HCT116 (cell line): ENCODE measurements at regions not wholly inside any gene's neighbourhood (a gene's known extent, or its start where the extent isn't known, plus 50 kb on each side); places are given as distances from the start of the nearest gene placed in this dataset.
A peak's percentile ranks its signal among the peaks of the same experiment; 100 is the strongest.

Experiments
- ATAC-seq: fragments of 200-7000 bp; cut with Tn5 transposase; 2 replicates; pipeline ENCODE4 v1.9.1; 2020; ENCODE audit warnings: mild to moderate bottlenecking, moderate library complexity
- BruUV-seq: library from RNA; stranded (reverse); fragments of 400-500 nt; replicated peaks from 2 replicates; lab custom pipeline; 2021; lab: Mats Ljungman, UMichigan
- CTCF ChIA-PET: fragments of 300-600 bp; sonication (Branson Sonifier 250); formaldehyde crosslinking; loops from one replicate; lab custom pipeline; 2021; ENCODE audit warnings: antibody characterized with exemption; lab: Charles Lee
- POLR2A ChIA-PET: fragments of 300-600, 350-600 bp; sonication (Branson Sonifier 250); formaldehyde crosslinking; loops from one replicate; lab custom pipeline; 2021; ENCODE audit warnings: antibody characterized with exemption; lab: Charles Lee
- RAD21 ChIA-PET, 2 experiments: fragments of 300-600 bp; sonication (Branson Sonifier 250); formaldehyde crosslinking; loops; one replicate each; lab custom pipeline; 2023; ENCODE audit warnings: low total read pairs in 2 of 2; ENCODE audit not compliant: uncharacterized antibody in 2 of 2, unreplicated experiment in 2 of 2, low non-redundant PET in 1 of 2; lab: Charles Lee
- DNase-seq: peaks from one replicate; pipeline ENCODE4 v3.0.0-alpha.2; 2010; ENCODE audit warnings: low read depth, low spot score
- H2AFZ ChIP-seq: fragments of 200-600 bp; shearing (Covaris generic), sonication (generic); 2 replicates; pipeline ENCODE4 v1.6.1; 2017; ENCODE audit warnings: low read depth, mixed run types, mixed read lengths, antibody characterized with exemption, low read length; ENCODE audit not compliant: poor library complexity, severe bottlenecking
- H3K27ac ChIP-seq: 2 replicates; pipeline ENCODE4 v1.5.1; 2012; ENCODE audit warnings: low read depth, low read length
- H3K27me3 ChIP-seq: fragments of 200-600 bp; sonication (generic); 2 replicates; pipeline ENCODE4 v1.6.1; 2016; ENCODE audit warnings: mixed run types, low read length, mixed read lengths; ENCODE audit not compliant: insufficient read depth
- H3K36me3 ChIP-seq, 2 experiments: fragments of 200-500 bp in 1 of 2; fragments of 200-600 bp in 1 of 2; sonication (Bioruptor generic) in 1 of 2; sonication (generic) in 1 of 2; 2 replicates each; pipeline versions ENCODE4 v1.5.1 to v1.6.1; 2014 to 2016; ENCODE audit warnings: low read length in 2 of 2, inconsistent platforms in 1 of 2, mixed read lengths in 1 of 2, mixed run types in 1 of 2; ENCODE audit not compliant: insufficient read depth in 2 of 2, control insufficient read depth in 1 of 2
- H3K4me1 ChIP-seq, 2 experiments: fragments of 200-600 bp in 1 of 2; sonication (generic) in 1 of 2; 2 replicates each; pipeline versions ENCODE4 v1.5.1 to v1.6.1; 2012 to 2017; ENCODE audit warnings: low read length in 2 of 2, inconsistent platforms in 1 of 2, mild to moderate bottlenecking in 1 of 2, mixed read lengths in 1 of 2, mixed run types in 1 of 2, moderate library complexity in 1 of 2; ENCODE audit not compliant: insufficient read depth in 2 of 2, control insufficient read depth in 1 of 2
- H3K4me2 ChIP-seq: fragments of 200-600 bp; sonication (generic); 2 replicates; pipeline ENCODE4 v1.6.1; 2017; ENCODE audit warnings: mixed run types, low read length, mixed read lengths
- H3K4me3 ChIP-seq, 2 experiments: fragments of 200-600 bp in 1 of 2; sonication (generic) in 1 of 2; replicated peaks in 1 of 2; 2 replicates each; pipeline ENCODE4 v1.5.1; 2011 to 2016; ENCODE audit warnings: low read length in 2 of 2, control low read depth in 1 of 2, low read depth in 1 of 2, mild to moderate bottlenecking in 1 of 2, mixed read lengths in 1 of 2, mixed run types in 1 of 2
- H3K79me2 ChIP-seq: fragments of 200-600 bp; sonication (generic); 2 replicates; pipeline ENCODE4 v1.6.1; 2017; ENCODE audit warnings: mild to moderate bottlenecking, mixed run types, low read length, moderate library complexity, mixed read lengths; ENCODE audit not compliant: insufficient read depth
- H3K9ac ChIP-seq: fragments of 200-600 bp; sonication (generic); 2 replicates; pipeline ENCODE4 v1.6.1; 2016; ENCODE audit warnings: low read length, mixed read lengths
- H3K9me2 ChIP-seq: fragments of 200-600 bp; sonication (generic), shearing (Covaris generic); 2 replicates; pipeline ENCODE4 v1.6.1; 2017; ENCODE audit warnings: mixed run types, mild to moderate bottlenecking, moderate library complexity; ENCODE audit not compliant: insufficient read depth
- H3K9me3 ChIP-seq, 2 experiments: fragments of 200-500 bp in 1 of 2; fragments of 200-600 bp in 1 of 2; sonication (Bioruptor generic) in 1 of 2; sonication (generic) in 1 of 2; 2 replicates each; pipeline ENCODE4 v1.6.1; 2014 to 2017; ENCODE audit warnings: low read length in 2 of 2, mixed read lengths in 2 of 2, inconsistent platforms in 1 of 2, low read depth in 1 of 2, mild to moderate bottlenecking in 1 of 2, mixed run types in 1 of 2, moderate library complexity in 1 of 2; ENCODE audit not compliant: control insufficient read depth in 1 of 2, insufficient read depth in 1 of 2
- H4K20me1 ChIP-seq: fragments of 200-600 bp; sonication (generic), shearing (Covaris generic); 2 replicates; pipeline ENCODE4 v1.6.1; 2017; ENCODE audit warnings: mixed run types, mild to moderate bottlenecking, moderate library complexity; ENCODE audit not compliant: insufficient read depth
- CBX3 ChIP-seq: IDR thresholded peaks from 2 replicates; pipeline ENCODE4 v1.6.1; 2012; ENCODE audit warnings: low read depth
- EGR1 ChIP-seq: IDR thresholded peaks from 2 replicates; pipeline ENCODE4 v1.6.1; 2012; ENCODE audit warnings: low read depth
- ELF1 ChIP-seq: IDR thresholded peaks from 2 replicates; pipeline ENCODE4 v1.6.1; 2012; ENCODE audit warnings: low read depth, borderline replicate concordance
- JUND ChIP-seq: IDR thresholded peaks from 2 replicates; pipeline ENCODE4 v1.6.1; 2012
- POLR2A ChIP-seq: IDR thresholded peaks from 2 replicates; pipeline ENCODE4 v1.7.0; 2011; ENCODE audit warnings: borderline replicate concordance; ENCODE audit not compliant: insufficient read depth, insufficient read length; ENCODE audit errors: extremely low read depth
- POLR2AphosphoS5 ChIP-seq: IDR thresholded peaks from 2 replicates; pipeline ENCODE4 v1.6.1; 2011; ENCODE audit warnings: mild to moderate bottlenecking, low read depth, low read length, moderate library complexity
- RAD21 ChIP-seq: IDR thresholded peaks from 2 replicates; pipeline ENCODE4 v1.6.1; 2012; ENCODE audit warnings: low read depth, mild to moderate bottlenecking
- SP1 ChIP-seq: IDR thresholded peaks from 2 replicates; pipeline ENCODE4 v1.6.1; 2012; ENCODE audit warnings: low read depth
- SRF ChIP-seq: IDR thresholded peaks from 2 replicates; pipeline ENCODE4 v1.6.1; 2012; ENCODE audit warnings: low read depth
- TCF7L2 ChIP-seq: IDR thresholded peaks from 2 replicates; pipeline ENCODE4 v1.7.0; 2011; ENCODE audit warnings: borderline replicate concordance, inconsistent platforms; ENCODE audit not compliant: insufficient read depth, insufficient read length; ENCODE audit errors: extremely low read depth
- ZBTB33 ChIP-seq: IDR thresholded peaks from 2 replicates; pipeline ENCODE4 v1.6.1; 2011; ENCODE audit warnings: mild to moderate bottlenecking, low read length, moderate library complexity; ENCODE audit not compliant: insufficient replicate concordance; ENCODE audit errors: extremely low read depth
- intact Hi-C: fragments of 100-400 bp; cut with micrococcal nuclease; formaldehyde crosslinking; loops from 2 replicates; pipeline ENCODE4 v1.10.0; 2022
- TF ChIP-seq, protein P1 (sequence below): IDR thresholded peaks from 2 replicates; pipeline ENCODE4 v1.6.1; 2012; ENCODE audit warnings: low read depth

DNA sequence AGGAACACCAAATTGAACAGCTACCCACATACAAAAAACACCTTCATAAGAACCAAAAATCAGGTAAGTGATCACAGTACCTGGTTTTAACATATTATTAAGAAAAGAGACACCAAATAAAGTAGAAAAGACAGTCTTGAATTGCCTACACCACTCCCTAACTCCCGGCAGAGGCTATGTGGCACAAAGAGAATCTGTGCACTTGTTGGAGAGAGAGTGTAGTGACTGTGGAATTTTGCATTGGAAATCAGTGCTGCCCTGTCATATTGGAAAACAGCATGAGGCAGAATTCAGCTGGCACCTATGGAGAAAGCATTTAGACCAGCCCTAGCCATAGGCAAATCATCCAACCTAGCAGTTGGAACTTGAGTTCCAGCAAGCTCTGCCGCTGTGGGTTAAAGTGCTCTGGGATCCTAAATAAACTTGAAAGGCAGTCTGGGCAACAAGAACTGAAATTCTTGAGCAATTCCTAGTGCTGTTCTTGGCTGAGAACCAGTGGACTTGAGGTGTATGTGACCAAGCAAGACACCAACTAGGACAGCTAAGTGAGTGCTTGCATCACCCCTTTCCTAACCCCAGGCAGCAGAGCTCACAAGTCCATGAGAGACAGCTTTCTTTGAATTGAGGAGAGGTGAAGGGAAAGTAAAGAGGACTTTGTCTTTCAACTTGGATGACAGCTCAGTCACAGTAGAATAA lies 969.6 kb upstream of the ALCAM start:
- ChIA-PET CTCF (no interaction called here), POLR2A (no interaction called here), RAD21 (interaction anchor here in 1 of 2 experiments (1.1 kb wide), 1 partner anchor 64 kb away, joined by 3 read pairs; no protein-coding TSS in a partner anchor)
- H3K27ac ChIP-seq = no peak overlapping the region
- no peak overlapping the region for H3K4me2 ChIP-seq
- H3K79me2 ChIP-seq = peaks cover 100% of the 10 kb centered on the region
- no peak overlapping the region for H3K4me3 ChIP-seq
- DNase-seq = no peak
- peaks cover 11 to 15% of the 10 kb centered on the region in 2 experiments; a peak in 2 of 4 replicates for H3K4me1 ChIP-seq
- H3K9me3 ChIP-seq = 0 out of 4 replicates have a peak, but pooled peaks cover 0 to 3% of the 10 kb centered on the region in 2 experiments
- no peak for TF ChIP-seq SP1
- no peaks in the 10 kb centered on the region for H3K27me3 ChIP-seq
- peaks cover 0 to 20% of the 10 kb centered on the region in 2 experiments; a peak in 2 of 4 replicates for H3K36me3 ChIP-seq
- peaks cover 16% of the 10 kb centered on the region; the same call in 1 of the 2 replicates for H4K20me1 ChIP-seq
- no peaks in the 10 kb centered on the region for H3K9me2 ChIP-seq
- ATAC-seq = peak; percentile 57
- BruUV-seq = no TSS peak
- no peak overlapping the region for H3K9ac ChIP-seq
- no peak overlapping the region for H2AFZ ChIP-seq
- intact Hi-C loops = no loop called here

DNA sequence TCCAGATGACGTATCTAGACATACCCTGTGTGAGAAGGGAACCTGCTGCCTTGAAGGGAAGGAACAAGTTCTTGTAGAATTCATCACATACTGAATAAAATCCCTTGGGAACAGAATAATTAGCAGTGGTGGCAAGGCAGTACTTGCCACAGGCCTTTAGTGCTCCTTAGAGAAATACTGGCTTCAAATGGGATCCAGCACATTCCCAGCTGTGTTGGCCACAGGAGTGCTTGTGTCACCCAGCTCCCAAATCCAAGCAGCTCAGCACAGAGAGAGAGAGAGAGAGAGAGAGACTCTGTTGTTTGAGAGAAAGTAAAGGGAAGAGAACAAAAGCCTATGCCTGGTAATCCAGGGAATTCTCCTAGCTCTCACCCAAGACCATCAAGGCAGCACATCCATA lies 969.0 kb upstream of the ALCAM start:
- RAD21 ChIA-PET = interaction anchor here in 1 of 2 experiments (0.6 to 1.1 kb wide), 2 partner anchors 63 to 969 kb away, joined by 3 read pairs; no protein-coding TSS in a partner anchor

More for the DNA sequence above, 969.0 kb upstream of the ALCAM start:
- H3K9me3 ChIP-seq = 0 out of 4 replicates have a peak, but pooled peaks cover 0 to 3% of the 10 kb centered on the region in 2 experiments
- no peak overlapping the region for H2AFZ ChIP-seq
- H3K36me3 ChIP-seq = peaks cover 0 to 25% of the 10 kb centered on the region in 2 experiments; a peak in 2 of 4 replicates
- CTCF ChIA-PET = no interaction called here
- BruUV-seq = no TSS peak
- no peak overlapping the region for H3K4me3 ChIP-seq
- intact Hi-C loops = no loop called here
- H3K9me2 ChIP-seq = no peaks in the 10 kb centered on the region
- ATAC-seq (peak; percentile 54), DNase-seq (no peak)
- H3K79me2 ChIP-seq = peaks cover 100% of the 10 kb centered on the region
- no peaks in the 10 kb centered on the region for H3K27me3 ChIP-seq
- H3K27ac ChIP-seq = no peak overlapping the region
- peaks cover 11 to 15% of the 10 kb centered on the region in 2 experiments; a peak in 2 of 4 replicates for H3K4me1 ChIP-seq
- TF ChIP-seq POLR2A (no peak), JUND (no peak), EGR1 (no peak), CBX3 (no peak), SRF (no peak), ZBTB33 (no peak), POLR2AphosphoS5 (no peak), TCF7L2 (no peak), RAD21 (no peak), ELF1 (no peak)
- TF ChIP-seq, protein P1, sequence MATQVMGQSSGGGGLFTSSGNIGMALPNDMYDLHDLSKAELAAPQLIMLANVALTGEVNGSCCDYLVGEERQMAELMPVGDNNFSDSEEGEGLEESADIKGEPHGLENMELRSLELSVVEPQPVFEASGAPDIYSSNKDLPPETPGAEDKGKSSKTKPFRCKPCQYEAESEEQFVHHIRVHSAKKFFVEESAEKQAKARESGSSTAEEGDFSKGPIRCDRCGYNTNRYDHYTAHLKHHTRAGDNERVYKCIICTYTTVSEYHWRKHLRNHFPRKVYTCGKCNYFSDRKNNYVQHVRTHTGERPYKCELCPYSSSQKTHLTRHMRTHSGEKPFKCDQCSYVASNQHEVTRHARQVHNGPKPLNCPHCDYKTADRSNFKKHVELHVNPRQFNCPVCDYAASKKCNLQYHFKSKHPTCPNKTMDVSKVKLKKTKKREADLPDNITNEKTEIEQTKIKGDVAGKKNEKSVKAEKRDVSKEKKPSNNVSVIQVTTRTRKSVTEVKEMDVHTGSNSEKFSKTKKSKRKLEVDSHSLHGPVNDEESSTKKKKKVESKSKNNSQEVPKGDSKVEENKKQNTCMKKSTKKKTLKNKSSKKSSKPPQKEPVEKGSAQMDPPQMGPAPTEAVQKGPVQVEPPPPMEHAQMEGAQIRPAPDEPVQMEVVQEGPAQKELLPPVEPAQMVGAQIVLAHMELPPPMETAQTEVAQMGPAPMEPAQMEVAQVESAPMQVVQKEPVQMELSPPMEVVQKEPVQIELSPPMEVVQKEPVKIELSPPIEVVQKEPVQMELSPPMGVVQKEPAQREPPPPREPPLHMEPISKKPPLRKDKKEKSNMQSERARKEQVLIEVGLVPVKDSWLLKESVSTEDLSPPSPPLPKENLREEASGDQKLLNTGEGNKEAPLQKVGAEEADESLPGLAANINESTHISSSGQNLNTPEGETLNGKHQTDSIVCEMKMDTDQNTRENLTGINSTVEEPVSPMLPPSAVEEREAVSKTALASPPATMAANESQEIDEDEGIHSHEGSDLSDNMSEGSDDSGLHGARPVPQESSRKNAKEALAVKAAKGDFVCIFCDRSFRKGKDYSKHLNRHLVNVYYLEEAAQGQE = no peak
- no peak overlapping the region for H3K4me2 ChIP-seq
- peaks cover 16% of the 10 kb centered on the region; the same call in 1 of the 2 replicates for H4K20me1 ChIP-seq
- POLR2A ChIA-PET = no interaction called here
- H3K9ac ChIP-seq = no peak overlapping the region
